HCT116 (cell line): ENCODE measurements at regions not wholly inside any gene's neighbourhood (a gene's known extent, or its start where the extent isn't known, plus 50 kb on each side); places are given as distances from the start of the nearest gene placed in this dataset.

ENCODE experiments used
- ATAC-seq: fragments of 200-7000 bp; cut with Tn5 transposase; 2 replicates; pipeline ENCODE4 v1.9.1; 2020; ENCODE audit warnings: mild to moderate bottlenecking, moderate library complexity
- BruUV-seq: library from RNA; stranded (reverse); fragments of 400-500 nt; replicated peaks from 2 replicates; lab custom pipeline; 2021; lab: Mats Ljungman, UMichigan
- CTCF ChIA-PET: fragments of 300-600 bp; sonication (Branson Sonifier 250); formaldehyde crosslinking; loops from one replicate; lab custom pipeline; 2021; ENCODE audit warnings: antibody characterized with exemption; lab: Charles Lee
- POLR2A ChIA-PET: fragments of 300-600, 350-600 bp; sonication (Branson Sonifier 250); formaldehyde crosslinking; loops from one replicate; lab custom pipeline; 2021; ENCODE audit warnings: antibody characterized with exemption; lab: Charles Lee
- RAD21 ChIA-PET, 2 experiments: fragments of 300-600 bp; sonication (Branson Sonifier 250); formaldehyde crosslinking; loops; one replicate each; lab custom pipeline; 2023; ENCODE audit warnings: low total read pairs in 2 of 2; ENCODE audit not compliant: uncharacterized antibody in 2 of 2, unreplicated experiment in 2 of 2, low non-redundant PET in 1 of 2; lab: Charles Lee
- DNase-seq: peaks from one replicate; pipeline ENCODE4 v3.0.0-alpha.2; 2010; ENCODE audit warnings: low read depth, low spot score
- H2AFZ ChIP-seq: fragments of 200-600 bp; shearing (Covaris generic), sonication (generic); 2 replicates; pipeline ENCODE4 v1.6.1; 2017; ENCODE audit warnings: low read depth, mixed run types, mixed read lengths, antibody characterized with exemption, low read length; ENCODE audit not compliant: poor library complexity, severe bottlenecking
- H3K27ac ChIP-seq: 2 replicates; pipeline ENCODE4 v1.5.1; 2012; ENCODE audit warnings: low read depth, low read length
- H3K27me3 ChIP-seq: fragments of 200-600 bp; sonication (generic); 2 replicates; pipeline ENCODE4 v1.6.1; 2016; ENCODE audit warnings: mixed run types, low read length, mixed read lengths; ENCODE audit not compliant: insufficient read depth
- H3K36me3 ChIP-seq, 2 experiments: fragments of 200-500 bp in 1 of 2; fragments of 200-600 bp in 1 of 2; sonication (Bioruptor generic) in 1 of 2; sonication (generic) in 1 of 2; 2 replicates each; pipeline versions ENCODE4 v1.5.1 to v1.6.1; 2014 to 2016; ENCODE audit warnings: low read length in 2 of 2, inconsistent platforms in 1 of 2, mixed read lengths in 1 of 2, mixed run types in 1 of 2; ENCODE audit not compliant: insufficient read depth in 2 of 2, control insufficient read depth in 1 of 2
- H3K4me1 ChIP-seq, 2 experiments: fragments of 200-600 bp in 1 of 2; sonication (generic) in 1 of 2; 2 replicates each; pipeline versions ENCODE4 v1.5.1 to v1.6.1; 2012 to 2017; ENCODE audit warnings: low read length in 2 of 2, inconsistent platforms in 1 of 2, mild to moderate bottlenecking in 1 of 2, mixed read lengths in 1 of 2, mixed run types in 1 of 2, moderate library complexity in 1 of 2; ENCODE audit not compliant: insufficient read depth in 2 of 2, control insufficient read depth in 1 of 2
- H3K4me2 ChIP-seq: fragments of 200-600 bp; sonication (generic); 2 replicates; pipeline ENCODE4 v1.6.1; 2017; ENCODE audit warnings: mixed run types, low read length, mixed read lengths
- H3K4me3 ChIP-seq, 2 experiments: fragments of 200-600 bp in 1 of 2; sonication (generic) in 1 of 2; replicated peaks in 1 of 2; 2 replicates each; pipeline ENCODE4 v1.5.1; 2011 to 2016; ENCODE audit warnings: low read length in 2 of 2, control low read depth in 1 of 2, low read depth in 1 of 2, mild to moderate bottlenecking in 1 of 2, mixed read lengths in 1 of 2, mixed run types in 1 of 2
- H3K79me2 ChIP-seq: fragments of 200-600 bp; sonication (generic); 2 replicates; pipeline ENCODE4 v1.6.1; 2017; ENCODE audit warnings: mild to moderate bottlenecking, mixed run types, low read length, moderate library complexity, mixed read lengths; ENCODE audit not compliant: insufficient read depth
- H3K9ac ChIP-seq: fragments of 200-600 bp; sonication (generic); 2 replicates; pipeline ENCODE4 v1.6.1; 2016; ENCODE audit warnings: low read length, mixed read lengths
- H3K9me2 ChIP-seq: fragments of 200-600 bp; sonication (generic), shearing (Covaris generic); 2 replicates; pipeline ENCODE4 v1.6.1; 2017; ENCODE audit warnings: mixed run types, mild to moderate bottlenecking, moderate library complexity; ENCODE audit not compliant: insufficient read depth
- H3K9me3 ChIP-seq, 2 experiments: fragments of 200-500 bp in 1 of 2; fragments of 200-600 bp in 1 of 2; sonication (Bioruptor generic) in 1 of 2; sonication (generic) in 1 of 2; 2 replicates each; pipeline ENCODE4 v1.6.1; 2014 to 2017; ENCODE audit warnings: low read length in 2 of 2, mixed read lengths in 2 of 2, inconsistent platforms in 1 of 2, low read depth in 1 of 2, mild to moderate bottlenecking in 1 of 2, mixed run types in 1 of 2, moderate library complexity in 1 of 2; ENCODE audit not compliant: control insufficient read depth in 1 of 2, insufficient read depth in 1 of 2
- H4K20me1 ChIP-seq: fragments of 200-600 bp; sonication (generic), shearing (Covaris generic); 2 replicates; pipeline ENCODE4 v1.6.1; 2017; ENCODE audit warnings: mixed run types, mild to moderate bottlenecking, moderate library complexity; ENCODE audit not compliant: insufficient read depth
- CBX3 ChIP-seq: IDR thresholded peaks from 2 replicates; pipeline ENCODE4 v1.6.1; 2012; ENCODE audit warnings: low read depth
- CEBPB ChIP-seq: IDR thresholded peaks from 2 replicates; pipeline ENCODE4 v1.6.1; 2012; ENCODE audit warnings: low read depth
- EZH2 ChIP-seq: fragments of 200-600 bp; sonication (generic); IDR thresholded peaks from 2 replicates; pipeline ENCODE4 v1.6.1; 2017; ENCODE audit warnings: antibody characterized with exemption, mixed run types
- POLR2A ChIP-seq: IDR thresholded peaks from 2 replicates; pipeline ENCODE4 v1.7.0; 2011; ENCODE audit warnings: borderline replicate concordance; ENCODE audit not compliant: insufficient read depth, insufficient read length; ENCODE audit errors: extremely low read depth
- SRF ChIP-seq: IDR thresholded peaks from 2 replicates; pipeline ENCODE4 v1.6.1; 2012; ENCODE audit warnings: low read depth
- YY1 ChIP-seq: IDR thresholded peaks from 2 replicates; pipeline ENCODE4 v1.6.1; 2011; ENCODE audit warnings: low read length, low read depth, moderate library complexity, mild to moderate bottlenecking; ENCODE audit not compliant: insufficient replicate concordance; ENCODE audit errors: extremely low read depth
- intact Hi-C: fragments of 100-400 bp; cut with micrococcal nuclease; formaldehyde crosslinking; loops from 2 replicates; pipeline ENCODE4 v1.10.0; 2022
- TF ChIP-seq, protein P1 (sequence below): IDR thresholded peaks from 2 replicates; pipeline ENCODE4 v1.6.1; 2012

DNA sequence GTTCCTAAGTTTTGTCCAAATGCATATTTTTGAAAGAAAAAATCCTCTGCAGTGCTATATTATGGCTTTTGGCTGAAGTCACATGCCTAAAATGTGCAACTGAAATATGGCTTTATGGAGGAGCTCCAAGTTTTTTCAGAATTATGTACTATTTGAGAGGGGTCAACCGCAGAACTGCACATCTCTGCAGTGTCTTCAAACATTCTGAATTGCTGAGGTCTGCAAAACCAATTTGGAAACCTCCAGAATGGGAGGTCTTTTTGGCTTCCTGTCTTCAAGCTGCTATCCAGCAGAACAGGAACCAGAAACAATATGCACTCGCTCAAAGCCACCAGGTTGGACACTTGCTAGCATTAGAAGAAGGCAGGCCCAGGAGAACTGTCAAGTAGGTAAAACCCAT, 376.0 kb upstream of the PAPPA start:
- Histone ChIP-seq H3K4me1 (no peaks in the 10 kb centered on the region), H3K4me2 (no peak overlapping the region), H3K9ac (no peak overlapping the region), H3K4me3 (no peak overlapping the region), H3K27me3 (no peaks in the 10 kb centered on the region), H3K9me2 (no peaks in the 10 kb centered on the region), H3K79me2 (no peaks in the 10 kb centered on the region), H3K36me3 (no peaks in the 10 kb centered on the region), H3K9me3 (no peaks in the 10 kb centered on the region), H4K20me1 (no peaks in the 10 kb centered on the region), H3K27ac (no peak overlapping the region), H2AFZ (no peak overlapping the region)
- TF ChIP-seq CBX3 (no peak), POLR2A (no peak), CEBPB (no peak), SRF (no peak), EZH2 (no peak)
- TF ChIP-seq, protein P1, sequence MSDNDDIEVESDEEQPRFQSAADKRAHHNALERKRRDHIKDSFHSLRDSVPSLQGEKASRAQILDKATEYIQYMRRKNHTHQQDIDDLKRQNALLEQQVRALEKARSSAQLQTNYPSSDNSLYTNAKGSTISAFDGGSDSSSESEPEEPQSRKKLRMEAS, result no peak
- intact Hi-C loops, result no loop called here
- ATAC-seq (no peak), DNase-seq (no peak)
- CTCF ChIA-PET, result no interaction called here
- RAD21 ChIA-PET, result no interaction called here
- no TSS peak for BruUV-seq
- POLR2A ChIA-PET, result no interaction called here

- H2AFZ ChIP-seq, result no peak overlapping the region
- ATAC-seq (no peak), DNase-seq (no peak)
- intact Hi-C loops, result no loop called here
- ChIA-PET POLR2A (no interaction called here), RAD21 (no interaction called here), CTCF (no interaction called here)
- no peak overlapping the region for H3K27ac ChIP-seq
- TF ChIP-seq YY1, result no peak
- peaks cover 5% of the 10 kb centered on the region for H3K27me3 ChIP-seq
- H3K4me1 ChIP-seq, result no peaks in the 10 kb centered on the region
- no peak overlapping the region for H3K4me3 ChIP-seq
- H3K9me3 ChIP-seq, result no peaks in the 10 kb centered on the region
- no TSS peak for BruUV-seq
- no peak overlapping the region for H3K4me2 ChIP-seq
- H3K9me2 ChIP-seq, result no peaks in the 10 kb centered on the region
- H3K79me2 ChIP-seq, result no peaks in the 10 kb centered on the region
- no peaks in the 10 kb centered on the region for H4K20me1 ChIP-seq
- H3K9ac ChIP-seq, result no peak overlapping the region
- no peaks in the 10 kb centered on the region for H3K36me3 ChIP-seq
These were observed 372.4 kb upstream of the PAPPA start for GRCh38 chr9:115781070-115781736.
